Liver (tissue), 8 donors: ENCODE measurements at regions not wholly inside any gene's neighbourhood (a gene's known extent, or its start where the extent isn't known, plus 50 kb on each side); places are given as distances from the start of the nearest gene placed in this dataset.

ENCODE experiments used
- DNase-seq: peaks from one replicate; pipeline ENCODE4 v3.0.0-alpha.2; 2017; ENCODE audit warnings: low spot score
- H3K27ac ChIP-seq, 2 donors: one replicate each; pipeline ENCODE4 v1.7.0; 2013; ENCODE audit warnings: inconsistent platforms in 2 of 2, low read length in 2 of 2, control low read depth in 1 of 2, low read depth in 1 of 2, mild to moderate bottlenecking in 1 of 2
- H3K27me3 ChIP-seq, 4 donors: one replicate each; pipeline versions ENCODE4 v1.6.1 to v1.7.0; 2013; ENCODE audit warnings: low read length in 3 of 4, inconsistent platforms in 1 of 4, mild to moderate bottlenecking in 1 of 4, moderate library complexity in 1 of 4; ENCODE audit not compliant: control insufficient read depth in 4 of 4, insufficient read depth in 4 of 4
- H3K36me3 ChIP-seq, 4 donors: one replicate each; pipeline versions ENCODE4 v1.6.1 to v1.7.0; 2013; ENCODE audit warnings: low read length in 3 of 4, mild to moderate bottlenecking in 3 of 4, low read depth in 1 of 4, moderate library complexity in 1 of 4; ENCODE audit not compliant: control insufficient read depth in 4 of 4, insufficient read depth in 3 of 4
- H3K4me1 ChIP-seq, 4 donors: one replicate each; pipeline versions ENCODE4 v1.6.1 to v1.7.0; 2013; ENCODE audit warnings: low read length in 3 of 4, mild to moderate bottlenecking in 3 of 4, moderate library complexity in 1 of 4; ENCODE audit not compliant: control insufficient read depth in 4 of 4, insufficient read depth in 4 of 4
- H3K4me3 ChIP-seq, 3 donors: one replicate each; pipeline versions ENCODE4 v1.6.1 to v1.7.0; 2013; ENCODE audit warnings: low read length in 3 of 3, control low read depth in 1 of 3, low read depth in 1 of 3, mild to moderate bottlenecking in 1 of 3
- H3K9ac ChIP-seq, 2 donors: one replicate each; pipeline ENCODE4 v1.7.0; 2013; ENCODE audit warnings: low read length in 2 of 2, mild to moderate bottlenecking in 2 of 2, moderate library complexity in 2 of 2, control low read depth in 1 of 2, low read depth in 1 of 2
- H3K9me3 ChIP-seq, 4 donors: one replicate each; pipeline versions ENCODE4 v1.6.1 to v1.7.0; 2013; ENCODE audit warnings: low read length in 3 of 4; ENCODE audit not compliant: control insufficient read depth in 4 of 4
- ATF3 ChIP-seq: IDR thresholded peaks from 2 replicates; pipeline ENCODE4 v1.6.1; 2016; ENCODE audit warnings: antibody characterized with exemption
- CTCF ChIP-seq: fragments of 150-350 bp; IDR thresholded peaks from 2 replicates; pipeline ENCODE4 v1.5.1; 2017; ENCODE audit warnings: improper control_type of control experiment, low read depth, low read length; ENCODE audit not compliant: missing input control
- EGR1 ChIP-seq, 2 donors: IDR thresholded peaks; 2 replicates each; pipeline ENCODE4 v1.6.1; 2016 to 2018; ENCODE audit warnings: antibody characterized with exemption in 2 of 2, low read depth in 2 of 2
- FOXA1 ChIP-seq: IDR thresholded peaks from 2 replicates; pipeline ENCODE4 v1.6.1; 2016; ENCODE audit warnings: antibody characterized with exemption
- FOXA2 ChIP-seq: IDR thresholded peaks from 2 replicates; pipeline ENCODE4 v1.6.1; 2016; ENCODE audit warnings: antibody characterized with exemption
- GABPA ChIP-seq, 2 donors: IDR thresholded peaks in 1 of 2; conservative IDR thresholded peaks in 1 of 2; 2 replicates each; pipeline ENCODE4 v1.6.1; 2016; ENCODE audit warnings: antibody characterized with exemption in 2 of 2, mild to moderate bottlenecking in 1 of 2, moderate library complexity in 1 of 2
- HNF4A ChIP-seq, 2 donors: conservative IDR thresholded peaks; 2 replicates each; pipeline ENCODE4 v1.6.1; 2016; ENCODE audit warnings: antibody characterized with exemption in 2 of 2, mild to moderate bottlenecking in 2 of 2
- HNF4G ChIP-seq: IDR thresholded peaks from 2 replicates; pipeline ENCODE4 v1.6.1; 2016; ENCODE audit warnings: antibody characterized with exemption
- JUND ChIP-seq, 2 donors: IDR thresholded peaks; 2 replicates each; pipeline ENCODE4 v1.6.1; 2016; ENCODE audit warnings: antibody characterized with exemption in 2 of 2
- MAX ChIP-seq: IDR thresholded peaks from 2 replicates; pipeline ENCODE4 v1.6.1; 2016; ENCODE audit warnings: antibody characterized with exemption
- NR2F2 ChIP-seq: IDR thresholded peaks from 2 replicates; pipeline ENCODE4 v1.6.1; 2016; ENCODE audit warnings: antibody characterized with exemption
- RAD21 ChIP-seq, 2 donors: IDR thresholded peaks; 2 replicates each; pipeline ENCODE4 v1.6.1; 2016; ENCODE audit warnings: antibody characterized with exemption in 2 of 2, mild to moderate bottlenecking in 2 of 2
- RXRA ChIP-seq, 2 donors: IDR thresholded peaks; 2 replicates each; pipeline ENCODE4 v1.6.1; 2017 to 2018; ENCODE audit warnings: antibody characterized with exemption in 2 of 2, mild to moderate bottlenecking in 1 of 2
- SP1 ChIP-seq: IDR thresholded peaks from 2 replicates; pipeline ENCODE4 v1.6.1; 2018; ENCODE audit warnings: antibody characterized with exemption, mild to moderate bottlenecking
- TAF1 ChIP-seq: conservative IDR thresholded peaks from 2 replicates; pipeline ENCODE4 v1.6.1; 2016; ENCODE audit warnings: antibody characterized with exemption, mild to moderate bottlenecking
- YY1 ChIP-seq: IDR thresholded peaks from 2 replicates; pipeline ENCODE4 v1.6.1; 2016; ENCODE audit warnings: antibody characterized with exemption, mild to moderate bottlenecking
- ZBTB33 ChIP-seq: IDR thresholded peaks from 2 replicates; pipeline ENCODE4 v1.6.1; 2016; ENCODE audit warnings: antibody characterized with exemption
- WGBS: extraction: QIAGEN DNeasy Blood & Tissue Kit; methylation state at CpG from one replicate; pipeline ENCODE4 v1.1.7; 2013; 5-methylcytosine and 5-hydroxymethylcytosine counted together
- TF ChIP-seq, protein P1 (sequence below): IDR thresholded peaks from 2 replicates; pipeline ENCODE4 v1.6.1; 2016; ENCODE audit warnings: antibody characterized with exemption, mild to moderate bottlenecking
- donor health status: healthy.
- donor health status: healthy.
- donor health status: healthy.
- donor health status: healthy.
- donor health status: healthy.

DNA sequence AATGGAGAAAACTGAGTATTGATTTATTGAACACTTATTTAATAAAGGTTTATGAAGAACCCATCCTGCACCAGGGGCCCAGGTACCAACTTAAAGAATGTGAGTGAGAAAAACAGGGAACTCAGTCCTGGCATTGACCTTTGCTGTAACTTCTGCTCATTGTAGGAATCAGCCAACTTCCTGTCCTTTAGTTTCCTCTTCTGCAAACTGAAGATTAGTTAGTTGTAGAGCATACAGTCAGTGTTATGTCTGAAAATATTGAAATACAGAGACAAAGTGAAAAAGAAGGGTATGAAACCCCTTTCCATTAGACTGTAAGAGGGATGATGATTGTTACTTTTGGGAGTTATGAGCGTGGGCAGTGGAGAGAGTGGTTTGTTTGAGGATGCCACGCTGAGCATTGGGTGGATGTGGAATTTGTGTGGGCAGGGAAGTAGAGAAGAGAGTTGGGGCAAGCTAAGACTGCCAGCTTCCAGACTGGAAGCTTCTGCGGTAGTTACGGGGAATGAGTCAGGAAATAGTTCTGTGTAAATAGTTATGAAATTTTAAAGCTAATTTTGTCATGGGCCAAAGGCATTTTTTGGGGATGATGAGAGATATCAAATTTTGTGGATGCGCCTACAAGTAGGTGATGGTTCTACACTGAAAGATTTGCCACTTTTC, 89.2 kb downstream of the GPR88 start:
- no peak for DNase-seq
- no peaks in the 10 kb centered on the region for H3K9me3 ChIP-seq
- H3K27ac ChIP-seq, result peak overlapping the region in 1 of 2 donors; percentile 43
- H3K27me3 ChIP-seq, result no peaks in the 10 kb centered on the region
- TF ChIP-seq, protein P1, sequence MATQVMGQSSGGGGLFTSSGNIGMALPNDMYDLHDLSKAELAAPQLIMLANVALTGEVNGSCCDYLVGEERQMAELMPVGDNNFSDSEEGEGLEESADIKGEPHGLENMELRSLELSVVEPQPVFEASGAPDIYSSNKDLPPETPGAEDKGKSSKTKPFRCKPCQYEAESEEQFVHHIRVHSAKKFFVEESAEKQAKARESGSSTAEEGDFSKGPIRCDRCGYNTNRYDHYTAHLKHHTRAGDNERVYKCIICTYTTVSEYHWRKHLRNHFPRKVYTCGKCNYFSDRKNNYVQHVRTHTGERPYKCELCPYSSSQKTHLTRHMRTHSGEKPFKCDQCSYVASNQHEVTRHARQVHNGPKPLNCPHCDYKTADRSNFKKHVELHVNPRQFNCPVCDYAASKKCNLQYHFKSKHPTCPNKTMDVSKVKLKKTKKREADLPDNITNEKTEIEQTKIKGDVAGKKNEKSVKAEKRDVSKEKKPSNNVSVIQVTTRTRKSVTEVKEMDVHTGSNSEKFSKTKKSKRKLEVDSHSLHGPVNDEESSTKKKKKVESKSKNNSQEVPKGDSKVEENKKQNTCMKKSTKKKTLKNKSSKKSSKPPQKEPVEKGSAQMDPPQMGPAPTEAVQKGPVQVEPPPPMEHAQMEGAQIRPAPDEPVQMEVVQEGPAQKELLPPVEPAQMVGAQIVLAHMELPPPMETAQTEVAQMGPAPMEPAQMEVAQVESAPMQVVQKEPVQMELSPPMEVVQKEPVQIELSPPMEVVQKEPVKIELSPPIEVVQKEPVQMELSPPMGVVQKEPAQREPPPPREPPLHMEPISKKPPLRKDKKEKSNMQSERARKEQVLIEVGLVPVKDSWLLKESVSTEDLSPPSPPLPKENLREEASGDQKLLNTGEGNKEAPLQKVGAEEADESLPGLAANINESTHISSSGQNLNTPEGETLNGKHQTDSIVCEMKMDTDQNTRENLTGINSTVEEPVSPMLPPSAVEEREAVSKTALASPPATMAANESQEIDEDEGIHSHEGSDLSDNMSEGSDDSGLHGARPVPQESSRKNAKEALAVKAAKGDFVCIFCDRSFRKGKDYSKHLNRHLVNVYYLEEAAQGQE, result no peak
- TF ChIP-seq ATF3 (no peak), GABPA (IDR thresholded peaks at IDR 0.05 in 1 of 2, conservative IDR thresholded peaks at IDR 0.05 in 1 of 2) (no peak)
- H3K9ac ChIP-seq, result no peak overlapping the region
- H3K4me3 ChIP-seq, result no peak overlapping the region
- 86% methylated on average over 5 of the region's 5 CpGs for WGBS
- no peaks in the 10 kb centered on the region for H3K36me3 ChIP-seq
- H3K4me1 ChIP-seq, result peaks cover 0 to 3% (median 0%) of the 10 kb centered on the region in 4 donors

GRCh38 chr1:100627936-100628335, 90.0 kb downstream of the GPR88 start:
- Histone ChIP-seq H3K27me3 (no peaks in the 10 kb centered on the region), H3K4me1 (peaks cover 0 to 3% (median 0%) of the 10 kb centered on the region in 4 donors), H3K9ac (no peak overlapping the region), H3K27ac (no peak overlapping the region), H3K4me3 (no peak overlapping the region), H3K36me3 (no peaks in the 10 kb centered on the region), H3K9me3 (no peaks in the 10 kb centered on the region)
- TF ChIP-seq RAD21 (IDR thresholded peaks at IDR 0.05), result no peak
- no peak for TF ChIP-seq EGR1 (IDR thresholded peaks at IDR 0.05; ENCODE audit: low read depth in 2 of 2)
- TF ChIP-seq FOXA2, result no peak
- TF ChIP-seq GABPA (IDR thresholded peaks at IDR 0.05 in 1 of 2, conservative IDR thresholded peaks at IDR 0.05 in 1 of 2), result no peak
- no peak for TF ChIP-seq YY1
- no peak for TF ChIP-seq FOXA1
- TF ChIP-seq, protein P1, result no peak
- TF ChIP-seq NR2F2, result no peak
- TF ChIP-seq HNF4A (conservative IDR thresholded peaks at IDR 0.05), result no peak
- no peak for TF ChIP-seq JUND (IDR thresholded peaks at IDR 0.05)
- TF ChIP-seq SP1, result no peak
- TF ChIP-seq RXRA (IDR thresholded peaks at IDR 0.05), result no peak
- TF ChIP-seq CTCF, result no peak
- TF ChIP-seq HNF4G, result no peak
- no peak for TF ChIP-seq ZBTB33
- TF ChIP-seq ATF3, result no peak
- TF ChIP-seq MAX, result no peak
- no peak for TF ChIP-seq TAF1
- no peak for DNase-seq
- 92% methylated on average over 3 of the region's 3 CpGs for WGBS
